NB4 (cell line): ENCODE measurements at regions not wholly inside any gene's neighbourhood (a gene's known extent, or its start where the extent isn't known, plus 50 kb on each side); places are given as distances from the start of the nearest gene placed in this dataset.

ENCODE experiments used
- DNase-seq: peaks from one replicate; pipeline ENCODE4 v3.0.0; 2010; ENCODE audit warnings: low read depth
- H3K4me3 ChIP-seq: one replicate; pipeline ENCODE4 v1.5.1; 2011; ENCODE audit warnings: mild to moderate bottlenecking, low read depth, low read length, moderate library complexity
- CTCF ChIP-seq: IDR thresholded peaks from one replicate; pipeline ENCODE4 v1.5.1; 2012; ENCODE audit warnings: low read depth, low read length
- MYC ChIP-seq: IDR thresholded peaks from 2 replicates; pipeline ENCODE4 v1.6.1; 2011; ENCODE audit warnings: low read depth, low read length
- POLR2A ChIP-seq: IDR thresholded peaks from 2 replicates; pipeline ENCODE4 v1.6.1; 2011; ENCODE audit warnings: mild to moderate bottlenecking; ENCODE audit not compliant: insufficient read length; ENCODE audit errors: extremely low read depth
- TF ChIP-seq, protein P1 (sequence below): IDR thresholded peaks from 2 replicates; pipeline ENCODE4 v1.6.1; 2011; ENCODE audit warnings: low read depth, low read length

- no peak for DNase-seq
- TF ChIP-seq, protein P1, sequence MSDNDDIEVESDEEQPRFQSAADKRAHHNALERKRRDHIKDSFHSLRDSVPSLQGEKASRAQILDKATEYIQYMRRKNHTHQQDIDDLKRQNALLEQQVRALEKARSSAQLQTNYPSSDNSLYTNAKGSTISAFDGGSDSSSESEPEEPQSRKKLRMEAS, result no peak
- TF ChIP-seq MYC, result no peak
- no peak for TF ChIP-seq CTCF
- TF ChIP-seq POLR2A, result no peak
- no peak overlapping the region for H3K4me3 ChIP-seq
Measured at GRCh38 chr15:35750051-35750450, 204.1 kb upstream of the DPH6 start.

DNA sequence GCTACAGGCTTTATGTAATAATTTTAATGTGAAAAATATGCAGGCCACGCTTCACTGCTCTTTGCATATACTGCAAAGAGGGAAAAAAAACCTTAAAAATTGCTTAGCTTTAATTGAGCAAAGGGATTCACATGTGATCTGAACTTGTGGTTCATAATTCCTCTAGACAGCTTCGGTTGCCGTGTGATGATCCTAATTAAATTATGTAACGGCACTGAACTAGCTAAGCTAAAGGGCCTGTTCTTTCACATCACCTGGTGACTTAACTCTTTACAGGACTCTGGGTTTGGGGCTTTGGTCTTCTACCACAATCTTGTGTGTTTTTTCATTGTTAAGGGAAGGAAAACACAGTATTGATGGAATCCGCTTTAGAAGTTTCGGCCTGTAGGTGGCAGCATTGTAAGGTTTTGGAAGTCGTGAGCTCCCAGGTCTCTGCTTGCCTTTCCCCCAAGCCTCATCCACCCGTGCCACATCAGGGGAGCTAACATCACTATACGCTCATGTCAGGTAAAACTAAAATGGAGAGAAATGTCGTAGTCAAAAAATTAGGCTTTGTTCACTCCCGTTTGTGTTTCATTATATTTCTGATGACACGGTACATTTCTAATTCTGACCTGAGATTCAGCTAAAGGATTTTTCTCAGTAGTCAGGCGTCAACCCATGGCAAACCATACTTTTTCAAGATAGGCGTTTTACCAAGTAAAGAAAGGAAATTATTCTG lies 205.6 kb upstream of the DPH6 start:
- TF ChIP-seq POLR2A, result no peak
- TF ChIP-seq CTCF, result peak; percentile 62
- no peak for TF ChIP-seq MYC
- H3K4me3 ChIP-seq, result no peak overlapping the region
- peak; percentile 64 for DNase-seq

- TF ChIP-seq POLR2A (no peak), MYC (no peak), CTCF (no peak)
- TF ChIP-seq, protein P1, result no peak
- DNase-seq, result no peak
- no peak overlapping the region for H3K4me3 ChIP-seq
Measured at GRCh38 chr15:35752134-35752466, 206.1 kb upstream of the DPH6 start.

GRCh38 chr15:35753486-35753885 lies 207.5 kb upstream of the DPH6 start:
- TF ChIP-seq, protein P1, result no peak
- TF ChIP-seq MYC (no peak), CTCF (no peak), POLR2A (no peak)
- H3K4me3 ChIP-seq, result no peak overlapping the region
- DNase-seq, result no peak

DNA sequence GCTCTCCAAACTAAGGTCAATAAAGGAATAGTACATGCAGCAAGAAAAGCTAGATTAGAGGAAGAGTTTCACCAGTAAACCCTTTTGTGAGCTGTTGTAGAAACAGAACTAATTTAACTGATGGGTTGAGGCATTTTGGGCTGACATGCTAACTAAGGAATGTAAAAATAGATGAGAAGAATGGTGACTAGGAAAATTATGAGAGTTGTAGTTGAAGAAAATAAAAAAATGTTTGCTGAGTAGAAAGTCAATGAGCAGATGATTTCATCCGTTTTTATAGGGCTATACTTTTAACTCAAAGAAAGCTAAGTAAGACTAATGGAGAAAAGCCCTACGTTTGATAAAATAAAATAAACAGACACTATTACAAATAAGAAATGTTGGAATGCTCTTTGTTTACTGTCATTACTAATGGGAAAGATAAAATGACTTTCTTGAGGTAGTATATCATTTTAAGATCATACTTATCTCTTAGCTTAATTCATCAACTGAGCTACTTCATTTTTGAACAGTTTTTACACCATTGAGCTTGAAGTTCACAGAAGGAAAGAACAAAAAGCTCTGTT lies 209.4 kb upstream of the DPH6 start:
- DNase-seq, result no peak
- no peak overlapping the region for H3K4me3 ChIP-seq
- TF ChIP-seq CTCF, result no peak
- no peak for TF ChIP-seq POLR2A
- TF ChIP-seq, protein P1, result no peak
- no peak for TF ChIP-seq MYC

DNA sequence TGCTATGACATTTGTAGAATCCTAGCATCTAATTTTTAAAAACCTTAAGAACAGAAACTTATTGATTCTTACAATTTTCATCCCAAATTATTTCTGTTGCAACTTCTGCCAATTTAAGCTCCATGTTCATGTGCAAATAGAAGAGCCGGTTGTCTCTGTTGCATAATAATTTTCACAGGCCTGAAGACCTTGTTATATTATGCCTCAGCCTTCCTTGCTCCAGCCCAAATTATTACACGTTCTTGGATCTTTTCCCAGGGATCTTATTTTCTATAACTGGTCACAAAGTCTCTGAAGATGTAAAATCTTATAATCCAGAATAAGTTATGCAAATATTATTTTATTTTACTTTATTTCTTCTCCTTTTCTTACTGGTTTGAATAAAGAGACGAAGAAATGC lies 210.7 kb upstream of the DPH6 start:
- no peak overlapping the region for H3K4me3 ChIP-seq
- no peak for TF ChIP-seq MYC
- TF ChIP-seq POLR2A, result no peak
- TF ChIP-seq, protein P1, result no peak
- TF ChIP-seq CTCF, result no peak
- DNase-seq, result no peak
